ENCODE measurements at regions not wholly inside any gene's neighbourhood (a gene's known extent, or its start where the extent isn't known, plus 50 kb on each side); places are given as distances from the start of the nearest gene placed in this dataset.

GRCh38 chr1:98053471-98054366 is 132.9 kb upstream of the DPYD start:
- Histone ChIP-seq H3K27ac (no peak overlapping the region), H3K4me3 (peak overlapping the region; percentile 52), H3K4me1 (peaks cover 12% of the 10 kb centered on the region), H3K9me3 (no peaks in the 10 kb centered on the region), H3K27me3 (peaks cover 29% of the 10 kb centered on the region), H3K36me3 (no peaks in the 10 kb centered on the region)
- intact Hi-C loops (cut with DNase I) = no loop called here
- DNase-seq = peak; percentile 85
- peak; percentile 99 for ATAC-seq
- TF ChIP-seq CTCF (IDR thresholded peaks at IDR 0.05) = peak; percentile 95

GRCh38 chr1:98051065-98051675 is 130.3 kb upstream of the DPYD start:
- H3K9me3 ChIP-seq = no peaks in the 10 kb centered on the region
- ATAC-seq = peak; percentile 57
- peak; percentile 90 for TF ChIP-seq CTCF (IDR thresholded peaks at IDR 0.05)
- H3K27me3 ChIP-seq = peaks cover 44% of the 10 kb centered on the region
- H3K4me1 ChIP-seq = peaks cover 14% of the 10 kb centered on the region
- H3K4me3 ChIP-seq = no peak overlapping the region
- intact Hi-C loops (cut with DNase I) = no loop called here
- no peak for DNase-seq
- no peaks in the 10 kb centered on the region for H3K36me3 ChIP-seq
- no peak overlapping the region for H3K27ac ChIP-seq

- Histone ChIP-seq H3K4me3 (no peak overlapping the region), H3K36me3 (no peaks in the 10 kb centered on the region), H3K27me3 (peaks cover 60% of the 10 kb centered on the region), H3K4me1 (peaks cover 18% of the 10 kb centered on the region), H3K27ac (no peak overlapping the region), H3K9me3 (no peaks in the 10 kb centered on the region)
- no peak for ATAC-seq
- peak; percentile 63 for DNase-seq
- intact Hi-C loops (cut with DNase I) = no loop called here
- TF ChIP-seq CTCF (IDR thresholded peaks at IDR 0.05) = no peak
Measured at GRCh38 chr1:98049370-98050135, 128.7 kb upstream of the DPYD start.

- ATAC-seq (no peak), DNase-seq (no peak)
- TF ChIP-seq CTCF (IDR thresholded peaks at IDR 0.05) = no peak
- H3K4me3 ChIP-seq = no peak overlapping the region
- no peaks in the 10 kb centered on the region for H3K9me3 ChIP-seq
- peaks cover 65% of the 10 kb centered on the region for H3K27me3 ChIP-seq
- H3K27ac ChIP-seq = no peak overlapping the region
- H3K4me1 ChIP-seq = peaks cover 14% of the 10 kb centered on the region
- intact Hi-C loops (cut with DNase I) = no loop called here
- no peaks in the 10 kb centered on the region for H3K36me3 ChIP-seq
Measured at GRCh38 chr1:98048751-98049325, 128.0 kb upstream of the DPYD start.

- H3K9me3 ChIP-seq = no peaks in the 10 kb centered on the region
- peaks cover 8% of the 10 kb centered on the region for H3K4me1 ChIP-seq
- no peak overlapping the region for H3K4me3 ChIP-seq
- H3K27me3 ChIP-seq = peaks cover 64% of the 10 kb centered on the region
- ATAC-seq (peak; percentile 95), DNase-seq (peak; percentile 90)
- no peak for TF ChIP-seq CTCF (IDR thresholded peaks at IDR 0.05)
- H3K36me3 ChIP-seq = no peaks in the 10 kb centered on the region
- H3K27ac ChIP-seq = no peak overlapping the region
- intact Hi-C loops (cut with DNase I) = no loop called here
Measured at GRCh38 chr1:98048244-98048643, 127.4 kb upstream of the DPYD start.
